ENCODE measurements at regions not wholly inside any gene's neighbourhood (a gene's known extent, or its start where the extent isn't known, plus 50 kb on each side); places are given as distances from the start of the nearest gene placed in this dataset.

- H3K27ac ChIP-seq, result no peak overlapping the region
- ChIA-PET CTCF (interaction anchor here (0.6 kb wide), 1 partner anchor 759 kb away, joined by 5 read pairs; no protein-coding TSS in a partner anchor), POLR2A (ENCODE audit: low non-redundant PET) (no interaction called here)
- DNase-seq (ENCODE audit: low spot score), result no peak
- TF ChIP-seq CTCF (conservative IDR thresholded peaks at IDR 0.05; ENCODE audit: low read depth), result no peak
Observed at GRCh38 chr4:104901438-104901837, 245.2 kb upstream of the TET2 start.

GRCh38 chr4:104901961-104902605 is 244.6 kb upstream of the TET2 start:
- H3K27ac ChIP-seq, result no peak overlapping the region
- no peak for DNase-seq (ENCODE audit: low spot score)
- POLR2A ChIA-PET (ENCODE audit: low non-redundant PET), result no interaction called here
- no peak for TF ChIP-seq CTCF (conservative IDR thresholded peaks at IDR 0.05; ENCODE audit: low read depth)
- CTCF ChIA-PET, result no interaction called here

GRCh38 chr4:104905065-104905464 is 241.6 kb upstream of the TET2 start:
- ChIA-PET CTCF (no interaction called here), POLR2A (ENCODE audit: low non-redundant PET) (no interaction called here)
- no peak for DNase-seq (ENCODE audit: low spot score)
- no peak for TF ChIP-seq CTCF (conservative IDR thresholded peaks at IDR 0.05; ENCODE audit: low read depth)
- no peak overlapping the region for H3K27ac ChIP-seq

- no peak for DNase-seq (ENCODE audit: low spot score)
- POLR2A ChIA-PET (ENCODE audit: low non-redundant PET), result no interaction called here
Observed at GRCh38 chr4:104905546-104905945, 241.1 kb upstream of the TET2 start.

GRCh38 chr4:104906276-104906675 is 240.4 kb upstream of the TET2 start:
- ChIA-PET POLR2A (ENCODE audit: low non-redundant PET) (no interaction called here), CTCF (interaction anchor here (0.6 kb wide), 1 partner anchor 964 kb away, joined by 4 read pairs; no protein-coding TSS in a partner anchor)
- H3K27ac ChIP-seq, result no peak overlapping the region
- TF ChIP-seq CTCF (conservative IDR thresholded peaks at IDR 0.05; ENCODE audit: low read depth), result no peak
- no peak for DNase-seq (ENCODE audit: low spot score)

More at GRCh38 chr4:104905546-104905945, 241.1 kb upstream of the TET2 start:
- no peak overlapping the region for H3K27ac ChIP-seq
- TF ChIP-seq CTCF (conservative IDR thresholded peaks at IDR 0.05; ENCODE audit: low read depth), result no peak
- CTCF ChIA-PET, result no interaction called here

GRCh38 chr4:104907074-104907649 is 239.5 kb upstream of the TET2 start:
- no peak for TF ChIP-seq CTCF (conservative IDR thresholded peaks at IDR 0.05; ENCODE audit: low read depth)
- no peak overlapping the region for H3K27ac ChIP-seq
- POLR2A ChIA-PET (ENCODE audit: low non-redundant PET), result no interaction called here
- DNase-seq (ENCODE audit: low spot score), result no peak
- CTCF ChIA-PET, result no interaction called here

All from RWPE1 (cell line).